ENCODE measurements at regions not wholly inside any gene's neighbourhood (a gene's known extent, or its start where the extent isn't known, plus 50 kb on each side); places are given as distances from the start of the nearest gene placed in this dataset.

DNA sequence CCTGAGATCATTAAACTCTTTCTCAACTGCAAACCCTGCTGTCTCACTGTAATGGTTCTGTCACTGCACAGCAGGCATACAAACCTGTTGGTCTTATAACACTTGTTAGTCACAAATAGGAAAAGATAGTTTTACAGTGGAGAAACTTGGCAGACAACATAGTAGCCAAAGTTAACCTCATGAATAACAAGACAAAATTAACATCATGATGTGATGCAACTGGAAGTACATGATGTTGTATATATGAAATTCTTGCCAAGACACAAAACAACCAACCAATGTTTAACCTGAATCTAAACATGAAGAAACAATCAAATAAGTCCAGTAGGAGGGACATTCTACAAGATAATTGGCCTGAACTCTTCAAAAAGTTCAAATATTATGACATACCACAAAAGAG lies 189.3 kb downstream of the RNF152 start:
- no peak for TF ChIP-seq EP300 (IDR thresholded peaks at IDR 0.05)
- TF ChIP-seq, protein P1, sequence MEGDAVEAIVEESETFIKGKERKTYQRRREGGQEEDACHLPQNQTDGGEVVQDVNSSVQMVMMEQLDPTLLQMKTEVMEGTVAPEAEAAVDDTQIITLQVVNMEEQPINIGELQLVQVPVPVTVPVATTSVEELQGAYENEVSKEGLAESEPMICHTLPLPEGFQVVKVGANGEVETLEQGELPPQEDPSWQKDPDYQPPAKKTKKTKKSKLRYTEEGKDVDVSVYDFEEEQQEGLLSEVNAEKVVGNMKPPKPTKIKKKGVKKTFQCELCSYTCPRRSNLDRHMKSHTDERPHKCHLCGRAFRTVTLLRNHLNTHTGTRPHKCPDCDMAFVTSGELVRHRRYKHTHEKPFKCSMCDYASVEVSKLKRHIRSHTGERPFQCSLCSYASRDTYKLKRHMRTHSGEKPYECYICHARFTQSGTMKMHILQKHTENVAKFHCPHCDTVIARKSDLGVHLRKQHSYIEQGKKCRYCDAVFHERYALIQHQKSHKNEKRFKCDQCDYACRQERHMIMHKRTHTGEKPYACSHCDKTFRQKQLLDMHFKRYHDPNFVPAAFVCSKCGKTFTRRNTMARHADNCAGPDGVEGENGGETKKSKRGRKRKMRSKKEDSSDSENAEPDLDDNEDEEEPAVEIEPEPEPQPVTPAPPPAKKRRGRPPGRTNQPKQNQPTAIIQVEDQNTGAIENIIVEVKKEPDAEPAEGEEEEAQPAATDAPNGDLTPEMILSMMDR (IDR thresholded peaks at IDR 0.05) = no peak
